Fibroblast of upper back skin (primary cell): ENCODE measurements at regions not wholly inside any gene's neighbourhood (a gene's known extent, or its start where the extent isn't known, plus 50 kb on each side); places are given as distances from the start of the nearest gene placed in this dataset.

Experiments used
- DNase-seq: peaks from one replicate; pipeline ENCODE4 v3.0.0-alpha.2; 2013

- no peak for DNase-seq
Measured at GRCh38 chr10:88211230-88211629, 347.8 kb downstream of the PTEN start.

- no peak for DNase-seq
Measured at GRCh38 chr10:88212069-88212468, 348.6 kb downstream of the PTEN start.

- no peak for DNase-seq
Measured at GRCh38 chr10:88213065-88213605, 349.7 kb downstream of the PTEN start.

- DNase-seq: no peak
Measured at GRCh38 chr10:88216976-88217375, 353.6 kb downstream of the PTEN start.

GRCh38 chr10:88218362-88218761 is 354.9 kb downstream of the PTEN start:
- DNase-seq: no peak

GRCh38 chr10:88219753-88220152 is 356.3 kb downstream of the PTEN start:
- DNase-seq: no peak

GRCh38 chr10:88221010-88221973 is 357.9 kb downstream of the PTEN start:
- DNase-seq: peak; percentile 45

- DNase-seq: no peak
Measured at GRCh38 chr10:88222881-88223280, 359.5 kb downstream of the PTEN start.
